ENCODE measurements at regions not wholly inside any gene's neighbourhood (a gene's known extent, or its start where the extent isn't known, plus 50 kb on each side); places are given as distances from the start of the nearest gene placed in this dataset.

- no peak for DNase-seq (ENCODE audit: low spot score)
Measured at GRCh38 chr2:48912110-48912509, 156.6 kb upstream of the LHCGR start.

- no peak for DNase-seq (ENCODE audit: low spot score)
Measured at GRCh38 chr2:48910961-48911360, 155.4 kb upstream of the LHCGR start.

- no peak for DNase-seq (ENCODE audit: low spot score)
Measured at GRCh38 chr2:48906633-48907032, 151.1 kb upstream of the LHCGR start.

- DNase-seq (ENCODE audit: low spot score), result no peak
Measured at GRCh38 chr2:48905696-48906095, 150.2 kb upstream of the LHCGR start.

- DNase-seq (ENCODE audit: low spot score), result no peak
Measured at GRCh38 chr2:48902521-48902920, 147.0 kb upstream of the LHCGR start.

- no peak for DNase-seq (ENCODE audit: low spot score)
Measured at GRCh38 chr2:48901416-48901815, 145.9 kb upstream of the LHCGR start.

- DNase-seq (ENCODE audit: low spot score), result no peak
Measured at GRCh38 chr2:48901015-48901343, 145.5 kb upstream of the LHCGR start.

- DNase-seq (ENCODE audit: low spot score), result no peak
Measured at GRCh38 chr2:48900321-48901014, 144.9 kb upstream of the LHCGR start.

- DNase-seq (ENCODE audit: low spot score), result no peak
Measured at GRCh38 chr2:48896870-48897269, 141.3 kb upstream of the LHCGR start.

- DNase-seq (ENCODE audit: low spot score), result no peak
Measured at GRCh38 chr2:48890454-48891131, 135.1 kb upstream of the LHCGR start.

- DNase-seq (ENCODE audit: low spot score), result no peak
Measured at GRCh38 chr2:48888066-48888465, 132.5 kb upstream of the LHCGR start.

- no peak for DNase-seq (ENCODE audit: low spot score)
Measured at GRCh38 chr2:48886919-48887318, 131.4 kb upstream of the LHCGR start.

- no peak for DNase-seq (ENCODE audit: low spot score)
Measured at GRCh38 chr2:48885841-48886240, 130.3 kb upstream of the LHCGR start.

GRCh38 chr2:48883661-48884060, 128.1 kb upstream of the LHCGR start:
- no peak for DNase-seq (ENCODE audit: low spot score)

- no peak for DNase-seq (ENCODE audit: low spot score)
Measured at GRCh38 chr2:48874282-48874681, 118.8 kb upstream of the LHCGR start.

GRCh38 chr2:48873666-48874065, 118.1 kb upstream of the LHCGR start:
- DNase-seq (ENCODE audit: low spot score), result no peak

- no peak for DNase-seq (ENCODE audit: low spot score)
Measured at GRCh38 chr2:48870942-48871341, 115.4 kb upstream of the LHCGR start.

- no peak for DNase-seq (ENCODE audit: low spot score)
Measured at GRCh38 chr2:48870503-48870902, 115.0 kb upstream of the LHCGR start.

GRCh38 chr2:48865704-48866103, 110.2 kb upstream of the LHCGR start:
- no peak for DNase-seq (ENCODE audit: low spot score)

- no peak for DNase-seq (ENCODE audit: low spot score)
Measured at GRCh38 chr2:48860380-48860779, 104.9 kb upstream of the LHCGR start.

- no peak for DNase-seq (ENCODE audit: low spot score)
Measured at GRCh38 chr2:48856657-48857056, 101.1 kb upstream of the LHCGR start.

GRCh38 chr2:48856144-48856543, 100.6 kb upstream of the LHCGR start:
- no peak for DNase-seq (ENCODE audit: low spot score)

GRCh38 chr2:48855142-48855541, 99.6 kb upstream of the LHCGR start:
- no peak for DNase-seq (ENCODE audit: low spot score)

- no peak for DNase-seq (ENCODE audit: low spot score)
Measured at GRCh38 chr2:48854681-48855080, 99.2 kb upstream of the LHCGR start.

Measured in RKO (cell line).